Neural cell (in vitro differentiated cells): ENCODE measurements at regions not wholly inside any gene's neighbourhood (a gene's known extent, or its start where the extent isn't known, plus 50 kb on each side); places are given as distances from the start of the nearest gene placed in this dataset.

Source experiments
- CTCF ChIP-seq: fragments of 450-650 bp; IDR thresholded peaks from 2 replicates; pipeline ENCODE4 v1.5.1; 2014; ENCODE audit warnings: antibody characterized with exemption, mild to moderate bottlenecking, moderate library complexity; ENCODE audit not compliant: poor library complexity, severe bottlenecking
- EP300 ChIP-seq: fragments of 450-650 bp; conservative IDR thresholded peaks from 2 replicates; pipeline ENCODE4 v1.6.1; 2014; ENCODE audit warnings: antibody characterized with exemption, mild to moderate bottlenecking, moderate library complexity; ENCODE audit not compliant: poor library complexity, severe bottlenecking
- EZH2 ChIP-seq: fragments of 200-600, 300-800 bp; shearing (Covaris generic), sonication (generic); IDR thresholded peaks from 2 replicates; pipeline ENCODE4 v1.6.1; 2014; ENCODE audit warnings: antibody characterized with exemption, low read length, borderline replicate concordance, mild to moderate bottlenecking; ENCODE audit not compliant: insufficient read depth, poor library complexity, severe bottlenecking
- MXI1 ChIP-seq: fragments of 450-650 bp; conservative IDR thresholded peaks from 2 replicates; pipeline ENCODE4 v1.6.1; 2014; ENCODE audit warnings: antibody characterized with exemption, mild to moderate bottlenecking; ENCODE audit not compliant: poor library complexity, severe bottlenecking
- POLR2AphosphoS5 ChIP-seq: IDR thresholded peaks from 2 replicates; pipeline ENCODE4 v1.6.1; 2012
- RAD21 ChIP-seq: fragments of 450-650 bp; conservative IDR thresholded peaks from 2 replicates; pipeline ENCODE4 v1.6.1; 2014; ENCODE audit warnings: antibody characterized with exemption, mild to moderate bottlenecking, moderate library complexity
- REST ChIP-seq: IDR thresholded peaks from 2 replicates; pipeline ENCODE4 v1.6.1; 2012; ENCODE audit warnings: borderline replicate concordance
- SMC3 ChIP-seq: fragments of 450-650 bp; conservative IDR thresholded peaks from 2 replicates; pipeline ENCODE4 v1.6.1; 2014; ENCODE audit warnings: antibody characterized with exemption, mild to moderate bottlenecking, moderate library complexity; ENCODE audit not compliant: poor library complexity
- TAF1 ChIP-seq: IDR thresholded peaks from 2 replicates; pipeline ENCODE4 v1.6.1; 2012; ENCODE audit warnings: low read depth

- TF ChIP-seq CTCF = no peak
- TF ChIP-seq EP300 = peak; percentile 36
- no peak for TF ChIP-seq RAD21
- no peak for TF ChIP-seq REST
- no peak for TF ChIP-seq SMC3
- no peak for TF ChIP-seq EZH2
- no peak for TF ChIP-seq POLR2AphosphoS5
- TF ChIP-seq MXI1 = no peak
- no peak for TF ChIP-seq TAF1
Observed at GRCh38 chr3:21989341-21990042, 238.5 kb upstream of the ZNF385D start.
